K562 (cell line): ENCODE measurements at regions not wholly inside any gene's neighbourhood (a gene's known extent, or its start where the extent isn't known, plus 50 kb on each side); places are given as distances from the start of the nearest gene placed in this dataset.

ENCODE experiments used
- ATAC-seq: fragments of 200-7000 bp; cut with Tn5 transposase; 3 replicates; pipeline ENCODE4 v1.9.1; 2020; ENCODE audit warnings: moderate library complexity
- BruUV-seq: library from RNA; stranded (reverse); fragments of 400-500 nt; replicated peaks from 2 replicates; lab custom pipeline; 2021; lab: Mats Ljungman, UMichigan
- CTCF ChIA-PET: fragments of 300-600 bp; formaldehyde crosslinking; extraction: SDS; loops from one replicate; lab custom pipeline; 2021; ENCODE audit warnings: low intra/inter-chr PET ratio; lab: Yijun Ruan, JAX
- POLR2A ChIA-PET: fragments of 300-600, 350-650 bp; sonication (Branson Sonifier 250); formaldehyde crosslinking; extraction: SDS; loops from one replicate; lab custom pipeline; 2021; ENCODE audit warnings: antibody characterized with exemption, inconsistent platforms; lab: Yijun Ruan, JAX
- DNase-seq, 4 experiments: peaks; one replicate each; pipeline versions ENCODE4 v3.0.0 to v3.0.0-alpha.2; 2011 to 2018; ENCODE audit warnings: low spot score in 3 of 4, mixed read lengths in 3 of 4; ENCODE audit errors: extremely low read depth in 1 of 4
- FAIRE-seq: peaks from 2 replicates; lab custom pipeline; 2011; peaks lifted over from hg19 to GRCh38; lab: Jason Lieb, UNC
- H2AFZ ChIP-seq: 2 replicates; pipeline ENCODE4 v1.6.0; 2011; ENCODE audit warnings: low read depth, low read length, control low read depth, inconsistent platforms
- H3K27ac ChIP-seq: fragments of 200-600 bp; 3 replicates; pipeline ENCODE4 v1.8.0; 2011; ENCODE audit warnings: low read depth, mild to moderate bottlenecking, control low read depth, inconsistent platforms, low read length, moderate library complexity, mixed read lengths; ENCODE audit errors: extremely low read depth
- H3K27me3 ChIP-seq, 2 experiments: fragments of 300-600 bp in 1 of 2; 2 replicates in 1 of 2; 3 replicates in 1 of 2; pipeline versions ENCODE4 v1.6.0 to v1.8.0; 2011; ENCODE audit warnings: inconsistent platforms in 2 of 2, low read length in 2 of 2, mild to moderate bottlenecking in 1 of 2, mixed read lengths in 1 of 2, moderate library complexity in 1 of 2; ENCODE audit not compliant: control insufficient read depth in 2 of 2, insufficient read depth in 2 of 2
- H3K36me3 ChIP-seq: fragments of 300-600 bp; 3 replicates; pipeline ENCODE4 v1.8.0; 2011; ENCODE audit warnings: mild to moderate bottlenecking, low read length, inconsistent platforms; ENCODE audit not compliant: control insufficient read depth, insufficient read depth
- H3K4me1 ChIP-seq, 2 experiments: fragments of 200-600 bp in 1 of 2; replicated peaks in 1 of 2; 2 replicates in 1 of 2; 3 replicates in 1 of 2; pipeline versions ENCODE4 v1.5.1 to v1.8.0; 2011; ENCODE audit warnings: inconsistent platforms in 2 of 2, low read length in 2 of 2, mild to moderate bottlenecking in 1 of 2, mixed read lengths in 1 of 2, moderate library complexity in 1 of 2; ENCODE audit not compliant: control insufficient read depth in 2 of 2, insufficient read depth in 2 of 2
- H3K4me2 ChIP-seq: 2 replicates; pipeline ENCODE4 v1.6.1; 2011; ENCODE audit warnings: low read length, control low read depth, inconsistent platforms, mixed read lengths; ENCODE audit not compliant: insufficient read depth
- H3K4me3 ChIP-seq: fragments of 200-600 bp; sonication (generic), shearing (Covaris generic); 2 replicates; pipeline ENCODE4 v1.5.1; 2016; ENCODE audit warnings: control low read depth, inconsistent platforms
- H3K79me2 ChIP-seq: fragments of 200-600 bp; 3 replicates; pipeline ENCODE4 v1.8.0; 2011; ENCODE audit warnings: low read length, inconsistent platforms; ENCODE audit not compliant: control insufficient read depth, insufficient read depth
- H3K9ac ChIP-seq, 2 experiments: 2 replicates each; pipeline versions ENCODE4 v1.6.0 to v1.6.1; 2011; ENCODE audit warnings: low read depth in 2 of 2, low read length in 2 of 2, control low read depth in 1 of 2, inconsistent platforms in 1 of 2, mild to moderate bottlenecking in 1 of 2, mixed read lengths in 1 of 2; ENCODE audit not compliant: insufficient read depth in 1 of 2
- H3K9me1 ChIP-seq: one replicate; pipeline ENCODE4 v1.6.0; 2011; ENCODE audit warnings: inconsistent platforms, mild to moderate bottlenecking, low read length, moderate library complexity; ENCODE audit not compliant: control insufficient read depth, insufficient read depth
- H3K9me3 ChIP-seq: replicated peaks from 2 replicates; pipeline ENCODE4 v1.5.1; 2011; ENCODE audit warnings: low read depth, low read length, inconsistent platforms; ENCODE audit not compliant: control insufficient read depth, insufficient read depth
- H4K20me1 ChIP-seq: replicated peaks from 2 replicates; pipeline ENCODE4 v1.6.1; 2011; ENCODE audit warnings: low read length, inconsistent platforms, mixed read lengths; ENCODE audit not compliant: control insufficient read depth, insufficient read depth
- ELF1 ChIP-seq: fragments of 200-800 bp; sonication (Bioruptor generic); IDR thresholded peaks from 2 replicates; pipeline ENCODE4 v1.6.1; 2016; ENCODE audit warnings: missing genetic modification characterization, missing compliant biosample characterization
- HNRNPH1 ChIP-seq: fragments of 200-400 bp; formaldehyde crosslinking; optimal IDR thresholded peaks from 2 replicates; pipeline ENCODE3; 2017; ENCODE audit warnings: low read depth, mild to moderate bottlenecking, low read length, moderate library complexity
- MAFG ChIP-seq: fragments of 450-650 bp; conservative IDR thresholded peaks from 2 replicates; pipeline ENCODE4 v1.6.1; 2016; ENCODE audit warnings: missing genetic modification characterization, missing compliant biosample characterization
- NFE2L1 ChIP-seq: fragments of 450-650 bp; IDR thresholded peaks from 2 replicates; pipeline ENCODE4 v1.6.1; 2016; ENCODE audit warnings: missing genetic modification characterization, low read depth, mild to moderate bottlenecking, missing compliant biosample characterization, moderate library complexity, borderline replicate concordance
- SAP30 ChIP-seq: fragments of 200-600 bp; sonication (generic); IDR thresholded peaks from 2 replicates; pipeline ENCODE4 v1.6.1; 2012; ENCODE audit warnings: borderline replicate concordance, low read depth, mild to moderate bottlenecking, moderate library complexity, low read length, control low read depth, inconsistent platforms; ENCODE audit not compliant: insufficient read depth, poor library complexity, severe bottlenecking
- SNRNP70 ChIP-seq: fragments of 200-400 bp; formaldehyde crosslinking; optimal IDR thresholded peaks from 2 replicates; pipeline ENCODE3; 2017; ENCODE audit warnings: low read depth, low read length
- TFAM ChIP-seq: fragments of 250-450 bp; sonication (Bioruptor Pico); conservative IDR thresholded peaks from 2 replicates; pipeline ENCODE4 v1.5.0; 2021; ENCODE audit warnings: mild to moderate bottlenecking, moderate library complexity
- XRCC4 ChIP-seq: IDR thresholded peaks from one replicate; pipeline ENCODE4 v1.6.1; 2011; ENCODE audit not compliant: insufficient read depth, insufficient read length; ENCODE audit errors: extremely low read depth
- ZBTB1 ChIP-seq: sonication (generic); formaldehyde crosslinking; IDR thresholded peaks from 2 replicates; pipeline ENCODE4 v1.8.1; 2023; ENCODE audit warnings: missing genetic modification reagents, low read depth, mild to moderate bottlenecking, borderline replicate concordance
- ZNF23 ChIP-seq: fragments of 250-450 bp; sonication (Bioruptor Pico); IDR thresholded peaks from 2 replicates; pipeline ENCODE4 v1.4.0; 2020; ENCODE audit warnings: mild to moderate bottlenecking
- ZNF316 ChIP-seq: fragments of 450-650 bp; IDR thresholded peaks from 2 replicates; pipeline ENCODE4 v1.6.1; 2016
- WGBS: fragments of 100-300 bp; shearing (Covaris generic); methylation state at CpG from one replicate; pipeline ENCODE4 v1.1.6; 2016; ENCODE audit warnings: low coverage, mixed read lengths; ENCODE audit not compliant: insufficient coverage; ENCODE audit errors: missing lambda C conversion rate; 5-methylcytosine and 5-hydroxymethylcytosine counted together
- in situ Hi-C: fragments of 300-500 bp; cut with MboI; formaldehyde crosslinking; loops from 4 replicates; pipeline ENCODE4 v1.15.0; 2018; ENCODE audit warnings: inconsistent platforms, mixed read lengths
- intact Hi-C: fragments of 100-400 bp; cut with micrococcal nuclease; formaldehyde crosslinking; loops from 2 replicates; pipeline ENCODE4 v1.14.2; 2022
- TF ChIP-seq, protein P1 (sequence below): fragments of 250-450 bp; sonication (Bioruptor Pico); IDR thresholded peaks from 2 replicates; pipeline ENCODE4 v1.4.0; 2020; ENCODE audit warnings: mild to moderate bottlenecking, moderate library complexity, borderline replicate concordance
- TF ChIP-seq, protein P2 (sequence below): fragments of 250-450 bp; sonication (Bioruptor Pico); IDR thresholded peaks from 2 replicates; pipeline ENCODE4 v1.8.0; 2022; ENCODE audit warnings: moderate library complexity, mild to moderate bottlenecking, inconsistent platforms

DNA sequence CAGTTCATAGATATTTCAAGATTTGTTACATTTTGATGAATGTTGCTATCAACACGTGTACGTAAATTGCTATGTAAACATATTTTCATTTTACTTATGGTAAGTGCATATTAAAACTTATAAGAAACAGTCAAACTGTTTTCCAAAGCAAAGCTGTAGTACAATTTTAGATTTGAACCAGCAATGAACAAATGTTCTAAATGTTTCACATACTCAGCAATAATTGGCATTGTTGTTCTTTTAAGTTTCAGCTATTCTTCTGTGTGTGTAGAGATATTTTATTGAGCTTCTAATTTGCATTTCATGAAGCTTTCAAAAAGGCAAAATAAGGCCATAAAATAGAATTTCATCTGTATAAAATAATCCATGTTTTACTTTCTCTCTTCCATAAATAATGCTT, 1433.2 kb downstream of the LRFN5 start:
- Histone ChIP-seq H3K79me2 (no peaks in the 10 kb centered on the region), H2AFZ (no peak overlapping the region), H3K4me2 (no peak overlapping the region), H3K9ac (no peak overlapping the region)
- TF ChIP-seq, protein P1, sequence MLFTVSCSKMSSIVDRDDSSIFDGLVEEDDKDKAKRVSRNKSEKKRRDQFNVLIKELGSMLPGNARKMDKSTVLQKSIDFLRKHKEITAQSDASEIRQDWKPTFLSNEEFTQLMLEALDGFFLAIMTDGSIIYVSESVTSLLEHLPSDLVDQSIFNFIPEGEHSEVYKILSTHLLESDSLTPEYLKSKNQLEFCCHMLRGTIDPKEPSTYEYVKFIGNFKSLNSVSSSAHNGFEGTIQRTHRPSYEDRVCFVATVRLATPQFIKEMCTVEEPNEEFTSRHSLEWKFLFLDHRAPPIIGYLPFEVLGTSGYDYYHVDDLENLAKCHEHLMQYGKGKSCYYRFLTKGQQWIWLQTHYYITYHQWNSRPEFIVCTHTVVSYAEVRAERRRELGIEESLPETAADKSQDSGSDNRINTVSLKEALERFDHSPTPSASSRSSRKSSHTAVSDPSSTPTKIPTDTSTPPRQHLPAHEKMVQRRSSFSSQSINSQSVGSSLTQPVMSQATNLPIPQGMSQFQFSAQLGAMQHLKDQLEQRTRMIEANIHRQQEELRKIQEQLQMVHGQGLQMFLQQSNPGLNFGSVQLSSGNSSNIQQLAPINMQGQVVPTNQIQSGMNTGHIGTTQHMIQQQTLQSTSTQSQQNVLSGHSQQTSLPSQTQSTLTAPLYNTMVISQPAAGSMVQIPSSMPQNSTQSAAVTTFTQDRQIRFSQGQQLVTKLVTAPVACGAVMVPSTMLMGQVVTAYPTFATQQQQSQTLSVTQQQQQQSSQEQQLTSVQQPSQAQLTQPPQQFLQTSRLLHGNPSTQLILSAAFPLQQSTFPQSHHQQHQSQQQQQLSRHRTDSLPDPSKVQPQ (CRISPR knock-in tag) = no peak
- 0 out of 2 replicates have a peak, but pooled peaks have one; percentile 8 for TF ChIP-seq MAFG (tag)
- TF ChIP-seq ZNF316 = 0 out of 2 replicates have a peak, but pooled peaks have one; percentile 14
- no peak for TF ChIP-seq ZNF23
- TF ChIP-seq, all 486 proteins: peak for 2
- no peak overlapping the region for H3K27ac ChIP-seq
- DNase-seq = no peak
- H3K4me1 ChIP-seq = no peaks in the 10 kb centered on the region
- no peaks in the 10 kb centered on the region for H3K9me3 ChIP-seq
- ATAC-seq = no peak
- no peaks in the 10 kb centered on the region for H3K9me1 ChIP-seq
- WGBS = 0% methylated on average over 2 of the region's 2 CpGs
- no peak overlapping the region for H3K4me3 ChIP-seq
- no peaks in the 10 kb centered on the region for H4K20me1 ChIP-seq
- in situ Hi-C loops = no loop called here
- H3K36me3 ChIP-seq = no peaks in the 10 kb centered on the region
- H3K27me3 ChIP-seq = no peaks in the 10 kb centered on the region
- CTCF ChIA-PET = no interaction called here
- intact Hi-C loops = no loop called here
- POLR2A ChIA-PET = no interaction called here
- BruUV-seq = no TSS peak
- no peak for FAIRE-seq

DNA sequence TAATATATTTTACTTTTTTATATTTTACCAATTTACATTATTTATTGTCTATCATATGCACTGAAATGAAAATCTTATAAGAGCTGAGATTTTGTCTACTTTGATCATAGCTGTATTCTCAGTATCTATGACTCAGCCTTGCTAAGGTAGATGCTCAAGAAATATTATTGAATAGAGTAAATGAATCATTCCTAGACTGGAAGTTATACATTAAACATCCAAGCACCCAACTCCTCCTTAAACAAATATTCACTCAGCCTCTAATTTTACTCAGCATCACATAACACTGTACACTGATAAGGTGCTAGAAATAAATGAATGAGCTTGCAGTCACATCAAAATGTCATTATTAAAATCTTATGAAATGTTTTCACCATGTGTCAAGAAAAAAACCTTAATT, 1424.9 kb downstream of the LRFN5 start:
- no peak for ATAC-seq
- BruUV-seq = no TSS peak
- Histone ChIP-seq H2AFZ (no peak overlapping the region), H3K79me2 (no peaks in the 10 kb centered on the region), H3K36me3 (no peaks in the 10 kb centered on the region), H3K4me2 (no peak overlapping the region), H3K4me1 (no peaks in the 10 kb centered on the region), H3K27ac (no peak overlapping the region), H3K27me3 (no peaks in the 10 kb centered on the region), H3K4me3 (no peak overlapping the region), H4K20me1 (no peaks in the 10 kb centered on the region), H3K9me1 (no peaks in the 10 kb centered on the region), H3K9me3 (no peaks in the 10 kb centered on the region), H3K9ac (no peak overlapping the region)
- in situ Hi-C loops (no loop called here), intact Hi-C loops (no loop called here)
- no peak for FAIRE-seq
- POLR2A ChIA-PET = no interaction called here
- DNase-seq = no peak
- CTCF ChIA-PET = no interaction called here
- TF ChIP-seq NFE2L1 (tag) = no peak
- no peak for TF ChIP-seq TFAM (CRISPR knock-in tag)
- TF ChIP-seq, protein P2, sequence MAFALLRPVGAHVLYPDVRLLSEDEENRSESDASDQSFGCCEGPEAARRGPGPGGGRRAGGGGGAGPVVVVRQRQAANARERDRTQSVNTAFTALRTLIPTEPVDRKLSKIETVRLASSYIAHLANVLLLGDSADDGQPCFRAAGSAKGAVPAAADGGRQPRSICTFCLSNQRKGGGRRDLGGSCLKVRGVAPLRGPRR = no peak
- TF ChIP-seq ZBTB1 = no peak
- TF ChIP-seq XRCC4 = no peak
- no peak for TF ChIP-seq SNRNP70
- TF ChIP-seq ELF1 (tag) = no peak
- TF ChIP-seq HNRNPH1 = no peak
- no peak for TF ChIP-seq SAP30
